CD1c-positive myeloid dendritic cell (primary cell): ENCODE measurements at regions not wholly inside any gene's neighbourhood (a gene's known extent, or its start where the extent isn't known, plus 50 kb on each side); places are given as distances from the start of the nearest gene placed in this dataset.
"Not testable (repeated sequence)": the region's sequence is repeated elsewhere in the genome, so short reads cannot be mapped to it uniquely, and the experiment has no call there.

Source experiments
- DNase-seq: peaks from one replicate; pipeline ENCODE4 v3.0.0-alpha.2; 2016; ENCODE audit errors: extremely low spot score

GRCh38 chr1:194445244-194445643, 1258.8 kb upstream of the B3GALT2 start:
- DNase-seq, result no peak

DNA sequence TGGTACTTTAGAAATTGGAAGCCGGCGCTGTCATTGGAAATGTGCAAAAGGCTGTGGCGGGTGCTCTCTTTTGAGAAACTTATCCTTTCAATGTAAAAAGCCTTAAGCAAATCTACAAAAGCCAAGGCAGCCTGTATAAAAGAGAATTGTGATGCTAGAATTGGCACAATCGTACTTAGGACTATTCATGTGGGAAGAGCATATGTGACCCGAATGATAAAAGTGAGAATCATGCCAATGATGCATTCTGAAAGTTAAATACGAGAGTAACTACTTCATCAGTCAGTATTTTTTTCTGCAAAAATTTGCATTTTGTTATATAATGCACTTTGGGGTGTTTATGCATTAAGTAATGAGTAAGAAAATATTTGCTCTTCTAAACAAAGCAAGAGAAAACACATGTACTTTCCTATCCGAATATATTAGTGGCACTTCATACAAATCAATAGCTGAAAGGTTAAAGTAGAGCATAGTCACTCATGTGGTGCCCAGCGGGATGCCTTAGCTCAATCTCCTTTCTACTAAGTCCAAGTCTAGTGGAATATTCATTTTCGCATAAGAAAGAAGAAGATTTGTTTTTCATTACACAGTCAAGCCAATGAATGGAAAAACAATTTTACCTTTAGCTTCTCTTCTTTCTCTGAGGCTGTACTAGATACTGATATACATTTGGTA, 1256.6 kb upstream of the B3GALT2 start:
- DNase-seq, result no peak

GRCh38 chr1:194437135-194437534, 1250.7 kb upstream of the B3GALT2 start:
- no peak for DNase-seq

GRCh38 chr1:194431121-194431520, 1244.7 kb upstream of the B3GALT2 start:
- no peak for DNase-seq

GRCh38 chr1:194420706-194421105, 1234.3 kb upstream of the B3GALT2 start:
- DNase-seq, result no peak

GRCh38 chr1:194419721-194420120, 1233.3 kb upstream of the B3GALT2 start:
- no peak for DNase-seq

DNA sequence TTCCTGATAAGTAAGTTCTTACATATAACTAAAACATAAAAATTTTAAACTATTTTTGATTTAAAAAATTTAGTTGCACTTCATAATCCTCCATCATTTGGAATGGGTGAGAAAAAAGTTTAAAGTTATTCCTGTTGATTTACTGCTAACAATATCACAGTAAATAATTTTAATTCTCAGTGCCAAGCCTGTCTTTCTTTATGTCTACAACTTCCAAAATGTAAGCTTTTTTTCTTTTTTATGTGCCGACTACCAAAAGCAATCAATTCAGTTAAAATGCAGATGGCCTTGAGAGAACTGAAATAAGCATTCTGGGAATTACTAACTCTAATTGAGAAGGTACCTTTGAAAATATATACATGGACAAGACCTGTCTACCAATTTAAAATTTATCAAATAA, 1224.3 kb upstream of the B3GALT2 start:
- no peak for DNase-seq

DNA sequence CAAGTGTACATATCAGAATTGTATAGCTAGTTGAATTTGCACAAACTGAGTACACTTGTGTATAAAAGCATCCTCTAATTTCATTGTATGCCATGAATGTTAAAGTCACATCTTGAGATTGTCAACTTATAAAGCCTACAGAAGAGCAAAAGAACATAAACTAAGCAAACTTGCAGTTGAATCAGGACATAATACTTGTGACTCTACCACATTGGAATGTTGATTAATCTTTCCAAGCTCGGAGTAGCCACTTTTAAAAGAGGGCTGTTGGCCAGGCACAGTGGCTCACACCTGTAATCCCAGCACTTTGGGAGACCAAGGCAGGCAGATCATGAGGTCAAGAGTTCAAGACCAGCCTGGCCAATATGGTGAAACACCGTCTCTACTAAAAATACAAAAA, 1220.8 kb upstream of the B3GALT2 start:
- DNase-seq, result not testable (repeated sequence)

GRCh38 chr1:194394676-194395075, 1208.3 kb upstream of the B3GALT2 start:
- no peak for DNase-seq

DNA sequence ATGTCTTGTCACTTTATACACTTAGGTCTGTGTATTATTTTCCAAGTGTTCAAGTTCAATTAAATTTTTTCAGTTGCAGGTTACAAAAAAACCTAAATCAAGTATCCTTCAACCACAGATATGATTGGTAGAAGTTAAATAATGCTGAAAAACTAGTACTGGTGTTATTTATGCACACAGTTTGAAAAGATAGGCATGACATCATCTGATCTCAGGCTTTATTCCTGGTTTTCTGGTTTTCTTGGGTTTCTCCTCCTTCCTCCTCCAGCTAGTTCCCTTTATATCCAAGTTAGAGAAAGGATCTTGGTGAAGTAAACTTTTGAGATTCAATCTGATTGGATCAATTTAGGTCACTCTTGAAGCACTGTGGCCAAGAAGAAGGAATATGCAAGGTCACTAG, 1201.1 kb upstream of the B3GALT2 start:
- DNase-seq, result no peak

DNA sequence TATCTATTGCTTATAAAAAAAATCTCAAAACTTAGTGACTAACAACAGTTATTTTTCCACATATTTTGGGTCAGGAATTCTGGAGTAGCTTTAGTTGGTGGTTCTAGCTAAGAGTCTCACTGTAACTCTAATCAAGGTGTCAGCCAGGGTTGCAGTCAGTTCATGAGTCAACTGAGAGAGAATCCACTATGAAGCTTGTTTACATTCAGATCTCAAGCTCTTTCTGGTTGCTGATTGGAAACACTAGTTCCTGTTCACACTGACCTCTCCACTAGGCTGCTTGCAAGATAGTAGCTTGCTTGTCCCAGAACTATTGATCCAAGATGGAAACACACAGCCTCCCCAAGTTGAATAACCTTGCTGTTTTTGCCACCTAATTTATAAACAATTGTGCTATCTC, 1192.1 kb upstream of the B3GALT2 start:
- no peak for DNase-seq

DNA sequence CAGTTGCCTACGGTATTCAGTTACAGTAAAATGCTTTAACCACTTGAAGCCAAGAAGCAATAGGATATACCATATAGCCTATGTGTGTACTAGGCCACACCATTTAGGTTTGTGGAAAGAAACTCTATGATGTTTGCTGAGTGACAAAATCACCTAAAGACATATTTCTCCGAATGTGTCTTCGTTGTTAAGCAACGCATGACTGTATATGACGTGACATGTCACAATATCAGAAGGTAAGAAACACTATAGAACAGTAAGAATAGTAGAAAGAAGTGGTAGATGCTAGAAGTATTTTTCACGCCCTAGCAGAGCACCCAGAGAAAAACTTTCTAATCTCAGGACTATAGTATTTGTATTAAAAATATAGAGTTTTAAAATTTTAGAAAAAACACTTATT, 1188.2 kb upstream of the B3GALT2 start:
- DNase-seq, result no peak

GRCh38 chr1:194372266-194372665, 1185.9 kb upstream of the B3GALT2 start:
- DNase-seq, result no peak

GRCh38 chr1:194369622-194370021, 1183.2 kb upstream of the B3GALT2 start:
- DNase-seq, result no peak

- DNase-seq, result no peak
Observed at GRCh38 chr1:194369060-194369459, 1182.6 kb upstream of the B3GALT2 start.

DNA sequence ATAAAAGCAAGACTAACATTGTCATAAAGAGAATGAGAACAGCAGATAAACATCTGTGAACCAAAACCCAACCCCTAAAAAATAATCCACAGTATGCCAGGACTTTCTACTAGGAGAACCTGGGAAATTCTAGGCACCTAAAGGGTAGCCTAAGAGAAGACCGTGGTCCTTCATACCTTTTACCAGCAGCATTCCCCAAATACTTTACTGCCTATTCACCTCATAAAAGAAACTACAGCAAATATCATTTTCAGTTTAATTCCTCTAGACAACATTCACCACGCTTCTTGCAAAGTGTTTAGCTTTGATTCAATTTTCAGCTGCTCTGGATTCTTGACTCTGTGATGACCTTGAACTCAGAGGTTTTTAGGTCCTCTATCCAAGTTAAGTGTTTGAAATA, 1180.7 kb upstream of the B3GALT2 start:
- DNase-seq, result no peak

- DNase-seq, result no peak
Observed at GRCh38 chr1:194366705-194367104, 1180.3 kb upstream of the B3GALT2 start.

GRCh38 chr1:194362327-194362726, 1175.9 kb upstream of the B3GALT2 start:
- no peak for DNase-seq

GRCh38 chr1:194361374-194362131, 1175.1 kb upstream of the B3GALT2 start:
- no peak for DNase-seq

DNA sequence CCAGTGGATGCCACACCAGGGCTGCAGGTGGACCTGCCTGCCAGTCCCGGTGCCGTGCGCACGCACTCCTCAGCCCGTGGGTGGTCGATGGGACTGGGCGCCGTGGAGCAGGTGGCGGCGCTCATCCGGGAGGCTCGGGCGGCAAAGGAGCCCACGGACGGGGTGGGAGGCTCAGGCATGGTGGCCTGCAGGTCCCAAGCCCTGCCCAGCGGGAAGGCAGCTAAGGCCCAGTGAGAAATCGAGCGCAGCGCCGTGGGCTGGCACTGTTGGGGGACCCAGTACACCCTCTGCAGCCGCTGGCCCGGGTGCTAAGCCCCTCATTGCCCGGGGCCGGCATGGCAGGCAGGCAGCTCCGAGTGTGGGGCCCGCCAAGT, 1171.8 kb upstream of the B3GALT2 start:
- no peak for DNase-seq

DNA sequence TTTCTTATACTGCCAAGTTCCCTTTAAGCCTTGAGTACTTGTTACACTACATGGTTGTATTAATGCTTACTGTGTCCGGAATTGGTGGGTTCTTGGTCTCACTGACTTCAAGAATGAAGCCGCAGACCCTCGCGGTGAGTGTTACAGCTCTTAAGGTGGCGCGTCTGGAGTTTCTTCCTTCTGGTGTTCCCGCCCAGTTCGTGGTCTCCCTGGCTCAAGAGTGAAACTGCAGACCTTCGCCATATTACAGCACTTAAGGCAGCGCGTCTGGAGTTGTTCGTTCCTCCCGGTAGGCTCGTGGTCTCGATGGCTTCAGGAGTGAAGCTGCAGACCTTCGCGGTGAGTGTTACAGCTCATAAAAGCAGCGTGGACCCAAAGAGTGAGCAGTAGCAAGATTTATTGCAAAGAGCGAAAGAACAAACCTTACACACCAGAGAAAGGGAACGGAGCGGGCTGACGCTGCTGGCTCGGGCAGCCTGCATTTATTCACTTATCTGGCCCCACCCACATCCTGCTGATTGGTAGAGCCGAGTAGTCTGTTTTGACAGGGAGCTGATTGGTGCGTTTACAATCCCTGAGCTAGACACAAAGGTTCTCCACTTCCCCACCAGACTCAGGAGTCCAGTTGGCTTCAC, 1171.3 kb upstream of the B3GALT2 start:
- DNase-seq, result not testable (repeated sequence)

- DNase-seq, result no peak
Observed at GRCh38 chr1:194355488-194356106, 1169.2 kb upstream of the B3GALT2 start.

DNA sequence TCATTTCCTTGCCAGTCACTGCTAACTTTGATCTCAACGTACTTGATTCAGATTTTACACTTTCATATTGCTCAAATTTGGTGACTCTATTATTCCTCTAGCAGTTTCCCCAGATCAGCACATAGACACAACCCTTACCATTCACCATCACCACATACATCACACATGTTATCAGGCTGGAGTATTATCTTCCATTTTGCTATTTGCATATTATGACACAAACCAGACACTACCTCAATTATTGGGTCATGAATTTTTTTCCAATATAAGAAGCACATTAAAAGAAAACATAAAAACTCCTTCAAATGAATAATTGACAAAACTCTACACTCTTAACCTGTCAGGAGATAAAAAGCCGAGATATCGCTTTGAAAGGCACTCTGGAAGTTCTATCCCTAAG, 1166.7 kb upstream of the B3GALT2 start:
- no peak for DNase-seq
